ENCODE measurements at regions not wholly inside any gene's neighbourhood (a gene's known extent, or its start where the extent isn't known, plus 50 kb on each side); places are given as distances from the start of the nearest gene placed in this dataset.

- no peak for DNase-seq (ENCODE audit: low read depth)
- TF ChIP-seq CTCF (IDR thresholded peaks at IDR 0.05; ENCODE audit: low read length, missing control alignments) = no peak
- H3K4me3 ChIP-seq (replicated peaks; ENCODE audit: low read depth, low read length) = no peak overlapping the region
These were observed 75.1 kb upstream of the SESN3 start for GRCh38 chr11:95306123-95306522.

- H3K4me3 ChIP-seq (replicated peaks; ENCODE audit: low read depth, low read length) = no peak overlapping the region
- TF ChIP-seq CTCF (IDR thresholded peaks at IDR 0.05; ENCODE audit: low read length, missing control alignments) = no peak
- DNase-seq (ENCODE audit: low read depth) = no peak
These were observed 74.7 kb upstream of the SESN3 start for GRCh38 chr11:95305705-95306104.

- H3K4me3 ChIP-seq (replicated peaks; ENCODE audit: low read depth, low read length) = no peak overlapping the region
- no peak for TF ChIP-seq CTCF (IDR thresholded peaks at IDR 0.05; ENCODE audit: low read length, missing control alignments)
- no peak for DNase-seq (ENCODE audit: low read depth)
These were observed 73.8 kb upstream of the SESN3 start for GRCh38 chr11:95304777-95305176.

- no peak for DNase-seq (ENCODE audit: low read depth)
These were observed 71.2 kb upstream of the SESN3 start for GRCh38 chr11:95302211-95302610.

GRCh38 chr11:95301474-95301873, 70.5 kb upstream of the SESN3 start:
- no peak overlapping the region for H3K4me3 ChIP-seq (replicated peaks; ENCODE audit: low read depth, low read length)
- peak; percentile 7 for DNase-seq (ENCODE audit: low read depth)
- no peak for TF ChIP-seq CTCF (IDR thresholded peaks at IDR 0.05; ENCODE audit: low read length, missing control alignments)

More at GRCh38 chr11:95302211-95302610, 71.2 kb upstream of the SESN3 start:
- no peak overlapping the region for H3K4me3 ChIP-seq (replicated peaks; ENCODE audit: low read depth, low read length)
- TF ChIP-seq CTCF (IDR thresholded peaks at IDR 0.05; ENCODE audit: low read length, missing control alignments) = no peak

GRCh38 chr11:95299078-95299679, 68.2 kb upstream of the SESN3 start:
- DNase-seq (ENCODE audit: low read depth) = no peak
- TF ChIP-seq CTCF (IDR thresholded peaks at IDR 0.05; ENCODE audit: low read length, missing control alignments) = no peak
- no peak overlapping the region for H3K4me3 ChIP-seq (replicated peaks; ENCODE audit: low read depth, low read length)

Data from fibroblast of pulmonary artery (primary cell).